ENCODE measurements at regions not wholly inside any gene's neighbourhood (a gene's known extent, or its start where the extent isn't known, plus 50 kb on each side); places are given as distances from the start of the nearest gene placed in this dataset.

GRCh38 chr18:5732318-5732717 is 163.0 kb downstream of the TMEM200C start:
- no peak for DNase-seq (ENCODE audit: low read depth)
- no peak for TF ChIP-seq MYC (IDR thresholded peaks at IDR 0.05; ENCODE audit: low read depth, low read length)
- no peak for TF ChIP-seq CTCF (IDR thresholded peaks at IDR 0.05; ENCODE audit: low read depth, low read length)
- TF ChIP-seq POLR2A (IDR thresholded peaks at IDR 0.05; ENCODE audit: extremely low read depth, insufficient read length) = no peak
- TF ChIP-seq MAX (IDR thresholded peaks at IDR 0.05; ENCODE audit: low read depth, low read length) = no peak
- H3K4me3 ChIP-seq (ENCODE audit: low read depth, low read length) = no peak overlapping the region

GRCh38 chr18:5729983-5730699 is 165.2 kb downstream of the TMEM200C start:
- TF ChIP-seq POLR2A (IDR thresholded peaks at IDR 0.05; ENCODE audit: extremely low read depth, insufficient read length) = no peak
- no peak for TF ChIP-seq CTCF (IDR thresholded peaks at IDR 0.05; ENCODE audit: low read depth, low read length)
- TF ChIP-seq MYC (IDR thresholded peaks at IDR 0.05; ENCODE audit: low read depth, low read length) = no peak
- no peak for TF ChIP-seq MAX (IDR thresholded peaks at IDR 0.05; ENCODE audit: low read depth, low read length)
- no peak for DNase-seq (ENCODE audit: low read depth)
- H3K4me3 ChIP-seq (ENCODE audit: low read depth, low read length) = no peak overlapping the region

- H3K4me3 ChIP-seq (ENCODE audit: low read depth, low read length) = no peak overlapping the region
- TF ChIP-seq MAX (IDR thresholded peaks at IDR 0.05; ENCODE audit: low read depth, low read length) = no peak
- no peak for TF ChIP-seq CTCF (IDR thresholded peaks at IDR 0.05; ENCODE audit: low read depth, low read length)
- TF ChIP-seq MYC (IDR thresholded peaks at IDR 0.05; ENCODE audit: low read depth, low read length) = no peak
- TF ChIP-seq POLR2A (IDR thresholded peaks at IDR 0.05; ENCODE audit: extremely low read depth, insufficient read length) = no peak
- no peak for DNase-seq (ENCODE audit: low read depth)
These were observed 166.8 kb downstream of the TMEM200C start for GRCh38 chr18:5728531-5728930.

GRCh38 chr18:5726011-5726410 is 169.3 kb downstream of the TMEM200C start:
- H3K4me3 ChIP-seq (ENCODE audit: low read depth, low read length) = no peak overlapping the region
- TF ChIP-seq MYC (IDR thresholded peaks at IDR 0.05; ENCODE audit: low read depth, low read length) (no peak), CTCF (IDR thresholded peaks at IDR 0.05; ENCODE audit: low read depth, low read length) (no peak), MAX (IDR thresholded peaks at IDR 0.05; ENCODE audit: low read depth, low read length) (no peak), POLR2A (IDR thresholded peaks at IDR 0.05; ENCODE audit: extremely low read depth, insufficient read length) (no peak)
- no peak for DNase-seq (ENCODE audit: low read depth)

GRCh38 chr18:5721924-5722323 is 173.4 kb downstream of the TMEM200C start:
- no peak for DNase-seq (ENCODE audit: low read depth)
- no peak for TF ChIP-seq POLR2A (IDR thresholded peaks at IDR 0.05; ENCODE audit: extremely low read depth, insufficient read length)
- TF ChIP-seq MAX (IDR thresholded peaks at IDR 0.05; ENCODE audit: low read depth, low read length) = no peak
- H3K4me3 ChIP-seq (ENCODE audit: low read depth, low read length) = no peak overlapping the region

GRCh38 chr18:5720132-5720531 is 175.2 kb downstream of the TMEM200C start:
- TF ChIP-seq POLR2A (IDR thresholded peaks at IDR 0.05; ENCODE audit: extremely low read depth, insufficient read length) (no peak), MYC (IDR thresholded peaks at IDR 0.05; ENCODE audit: low read depth, low read length) (no peak), CTCF (IDR thresholded peaks at IDR 0.05; ENCODE audit: low read depth, low read length) (no peak), MAX (IDR thresholded peaks at IDR 0.05; ENCODE audit: low read depth, low read length) (no peak)
- no peak overlapping the region for H3K4me3 ChIP-seq (ENCODE audit: low read depth, low read length)
- DNase-seq (ENCODE audit: low read depth) = no peak

Data from NB4 (cell line).